IMR-90 (cell line): ENCODE measurements at regions not wholly inside any gene's neighbourhood (a gene's known extent, or its start where the extent isn't known, plus 50 kb on each side); places are given as distances from the start of the nearest gene placed in this dataset.

Experiments used
- ATAC-seq: fragments of 200-7000 bp; cut with Tn5 transposase; 2 replicates; pipeline ENCODE4 v1.9.1; 2020; ENCODE audit warnings: low read depth, mild to moderate bottlenecking, moderate library complexity
- BruUV-seq: library from RNA; stranded (reverse); fragments of 400-500 nt; replicated peaks from 2 replicates; lab custom pipeline; 2021; lab: Mats Ljungman, UMichigan
- CTCF ChIA-PET: fragments of 300-600 bp; formaldehyde crosslinking; extraction: SDS; loops from one replicate; lab custom pipeline; 2021; ENCODE audit warnings: antibody characterized with exemption; lab: Yijun Ruan, JAX
- POLR2A ChIA-PET: fragments of 300-600 bp; sonication (Branson Sonifier 250); formaldehyde crosslinking; loops from one replicate; lab custom pipeline; 2022; ENCODE audit warnings: antibody characterized with exemption; ENCODE audit not compliant: unreplicated experiment; lab: Charles Lee
- DNase-seq: peaks from one replicate; pipeline ENCODE4 v3.0.0; 2013
- H2AFZ ChIP-seq: replicated peaks from 2 replicates; pipeline ENCODE3; 2013; ENCODE audit warnings: low read length, mild to moderate bottlenecking; ENCODE audit not compliant: poor library complexity
- H2AK5ac ChIP-seq: 2 replicates; pipeline ENCODE4 v1.6.1; 2013; ENCODE audit warnings: low read depth, low read length, inconsistent platforms
- H2AK9ac ChIP-seq: replicated peaks from 2 replicates; pipeline ENCODE3; 2013; ENCODE audit warnings: mild to moderate bottlenecking, low read depth, low read length, moderate library complexity; ENCODE audit not compliant: poor library complexity
- H2BK120ac ChIP-seq: 2 replicates; pipeline ENCODE4 v1.6.1; 2013; ENCODE audit warnings: low read depth, low read length, inconsistent platforms
- H2BK15ac ChIP-seq: 3 replicates; pipeline ENCODE4 v1.6.1; 2013; ENCODE audit warnings: low read depth, low read length, inconsistent platforms
- H2BK20ac ChIP-seq: 2 replicates; pipeline ENCODE4 v1.6.1; 2013; ENCODE audit warnings: low read depth, mild to moderate bottlenecking, inconsistent platforms, low read length, moderate library complexity
- H2BK5ac ChIP-seq: 2 replicates; pipeline ENCODE4 v1.6.1; 2013; ENCODE audit warnings: mild to moderate bottlenecking, low read depth, low read length, inconsistent platforms; ENCODE audit not compliant: poor library complexity, severe bottlenecking
- H3K14ac ChIP-seq: replicated peaks from 2 replicates; pipeline ENCODE4 v1.6.1; 2013; ENCODE audit warnings: low read depth, low read length, inconsistent platforms
- H3K18ac ChIP-seq: 2 replicates; pipeline ENCODE4 v1.6.1; 2013; ENCODE audit warnings: low read depth, low read length, control low read depth
- H3K23ac ChIP-seq: 2 replicates; pipeline ENCODE4 v1.6.1; 2013; ENCODE audit warnings: low read depth, low read length, inconsistent platforms
- H3K27ac ChIP-seq: 2 replicates; pipeline ENCODE4 v1.5.1; 2013; ENCODE audit warnings: mild to moderate bottlenecking, control low read depth, low read length; ENCODE audit not compliant: insufficient read depth
- H3K27me3 ChIP-seq: 2 replicates; pipeline ENCODE4 v1.6.1; 2013; ENCODE audit warnings: low read length; ENCODE audit not compliant: control insufficient read depth, insufficient read depth
- H3K36me3 ChIP-seq: 2 replicates; pipeline ENCODE4 v1.6.1; 2013; ENCODE audit warnings: low read length, mixed read lengths; ENCODE audit not compliant: control insufficient read depth, insufficient read depth
- H3K4ac ChIP-seq: 2 replicates; pipeline ENCODE4 v1.6.1; 2013; ENCODE audit warnings: low read depth, low read length, inconsistent platforms
- H3K4me1 ChIP-seq: 2 replicates; pipeline ENCODE4 v1.6.1; 2013; ENCODE audit warnings: low read length, mixed read lengths; ENCODE audit not compliant: control insufficient read depth, insufficient read depth
- H3K4me2 ChIP-seq: 2 replicates; pipeline ENCODE4 v1.6.1; 2013; ENCODE audit warnings: low read depth, mild to moderate bottlenecking, control low read depth, low read length, moderate library complexity
- H3K4me3 ChIP-seq: 2 replicates; pipeline ENCODE4 v1.5.1; 2013; ENCODE audit warnings: low read depth, mild to moderate bottlenecking, control low read depth, low read length, moderate library complexity; ENCODE audit not compliant: insufficient read depth
- H3K56ac ChIP-seq: 2 replicates; pipeline ENCODE4 v1.6.1; 2013; ENCODE audit warnings: low read length, inconsistent platforms; ENCODE audit not compliant: insufficient read depth; ENCODE audit errors: extremely low read depth
- H3K79me1 ChIP-seq, 2 experiments: 2 replicates each; pipeline ENCODE4 v1.6.1; 2013; ENCODE audit warnings: low read length in 2 of 2, inconsistent platforms in 1 of 2, low read depth in 1 of 2
- H3K9ac ChIP-seq: 2 replicates; pipeline ENCODE4 v1.6.1; 2013; ENCODE audit warnings: low read depth, low read length, control low read depth
- H3K9me1 ChIP-seq: 2 replicates; pipeline ENCODE4 v1.6.1; 2013; ENCODE audit warnings: low read length, inconsistent platforms; ENCODE audit not compliant: insufficient read depth
- H3K9me3 ChIP-seq: 2 replicates; pipeline ENCODE4 v1.6.1; 2013; ENCODE audit warnings: low read length; ENCODE audit not compliant: control insufficient read depth, insufficient read depth
- H4K20me1 ChIP-seq: 2 replicates; pipeline ENCODE4 v1.6.1; 2013; ENCODE audit warnings: low read length, inconsistent platforms; ENCODE audit not compliant: insufficient read depth
- H4K5ac ChIP-seq: 2 replicates; pipeline ENCODE4 v1.6.1; 2013; ENCODE audit warnings: mild to moderate bottlenecking, low read depth, low read length, control low read depth
- H4K8ac ChIP-seq, 2 experiments: 2 replicates each; pipeline ENCODE4 v1.6.1; 2013; ENCODE audit warnings: low read depth in 2 of 2, low read length in 2 of 2, control low read depth in 1 of 2, inconsistent platforms in 1 of 2
- H4K91ac ChIP-seq: 2 replicates; pipeline ENCODE4 v1.6.1; 2013; ENCODE audit warnings: low read depth, low read length, inconsistent platforms; ENCODE audit not compliant: insufficient read depth
- FOS ChIP-seq: fragments of 150-350 bp; IDR thresholded peaks from 2 replicates; pipeline ENCODE4 v1.6.1; 2016; ENCODE audit warnings: low read depth, low read length
- MAFK ChIP-seq: IDR thresholded peaks from 2 replicates; pipeline ENCODE4 v1.6.1; 2012; ENCODE audit warnings: low read depth, low read length, improper control_type of control experiment
- MXI1 ChIP-seq: IDR thresholded peaks from 2 replicates; pipeline ENCODE4 v1.6.1; 2012; ENCODE audit warnings: low read depth, mild to moderate bottlenecking, low read length, moderate library complexity, borderline replicate concordance
- POLR2A ChIP-seq: IDR thresholded peaks from 2 replicates; pipeline ENCODE4 v1.6.1; 2012; ENCODE audit warnings: mild to moderate bottlenecking, low read depth, low read length
- RAD21 ChIP-seq: IDR thresholded peaks from 2 replicates; pipeline ENCODE4 v1.6.1; 2012; ENCODE audit warnings: low read length, improper control_type of control experiment
- RCOR1 ChIP-seq: IDR thresholded peaks from 2 replicates; pipeline ENCODE4 v1.6.1; 2012; ENCODE audit warnings: mild to moderate bottlenecking, low read length, improper control_type of control experiment; ENCODE audit not compliant: insufficient replicate concordance
- RFX5 ChIP-seq: IDR thresholded peaks from 2 replicates; pipeline ENCODE4 v1.8.0; 2012; ENCODE audit warnings: low read depth, mild to moderate bottlenecking, low read length, moderate library complexity
- WGBS, 2 experiments: methylation state at CpG; one replicate each; pipeline versions ENCODE4 v1.1.5 to v1.1.7; 2013; ENCODE audit warnings: missing lambda C conversion rate in 2 of 2; ENCODE audit not compliant: insufficient read length in 1 of 2; ENCODE audit errors: extremely low coverage in 2 of 2; 5-methylcytosine and 5-hydroxymethylcytosine counted together
- dilution Hi-C: fragments of 300-500 bp; cut with HindIII; formaldehyde crosslinking; loops from one replicate; pipeline ENCODE4 v1.14.3; 2018; ENCODE audit warnings: low sequenced_read_pairs; ENCODE audit not compliant: unreplicated experiment
- in situ Hi-C: fragments of 300-500 bp; cut with MboI; formaldehyde crosslinking; loops from 3 replicates; pipeline ENCODE4 v1.14.3; 2019; ENCODE audit warnings: low sequenced_read_pairs, inconsistent platforms, mixed read lengths
- intact Hi-C: fragments of 100-400 bp; cut with micrococcal nuclease; formaldehyde crosslinking; loops from 2 replicates; pipeline ENCODE4 v1.10.0; 2022
- TF ChIP-seq, protein P1 (sequence below): conservative IDR thresholded peaks from 2 replicates; pipeline ENCODE4 v1.5.1; 2012; ENCODE audit warnings: mild to moderate bottlenecking, low read depth, low read length, improper control_type of control experiment
- TF ChIP-seq, protein P2 (sequence below): fragments of 150-350 bp; IDR thresholded peaks from 2 replicates; pipeline ENCODE4 v1.6.1; 2016; ENCODE audit warnings: low read depth, mild to moderate bottlenecking, low read length, moderate library complexity, borderline replicate concordance
- TF ChIP-seq, protein P3 (sequence below): fragments of 150-350 bp; IDR thresholded peaks from 2 replicates; pipeline ENCODE4 v1.6.1; 2017; ENCODE audit warnings: mild to moderate bottlenecking, antibody characterized with exemption, low read length, low read depth

DNA sequence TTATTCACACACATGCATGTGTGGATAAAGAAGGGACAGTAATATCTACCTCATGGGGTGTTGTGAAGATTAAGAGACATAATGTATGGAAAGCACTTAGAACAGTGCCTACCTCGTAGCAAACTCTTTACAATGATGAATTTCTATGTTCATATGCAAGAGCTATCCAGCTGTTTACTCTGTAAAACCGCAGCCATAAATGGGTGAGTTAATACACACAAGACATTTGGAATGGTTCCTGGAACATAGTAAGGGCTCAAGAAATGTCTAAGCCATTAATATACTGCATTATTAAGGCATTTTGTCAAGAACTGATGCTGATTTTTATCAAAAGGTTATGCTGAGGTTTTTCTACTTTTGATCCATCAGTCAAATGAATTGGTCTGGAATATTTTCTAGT, 1076.2 kb downstream of the TSN start:
- H3K9me3 ChIP-seq, result peaks cover 4% of the 10 kb centered on the region
- H3K4me1 ChIP-seq, result no peaks in the 10 kb centered on the region
- intact Hi-C loops, result no loop called here
- no peaks in the 10 kb centered on the region for H3K36me3 ChIP-seq
- TF ChIP-seq POLR2A (no peak), MXI1 (no peak), RAD21 (no peak), MAFK (no peak), FOS (no peak), RFX5 (no peak), RCOR1 (no peak)
- TF ChIP-seq, protein P1, sequence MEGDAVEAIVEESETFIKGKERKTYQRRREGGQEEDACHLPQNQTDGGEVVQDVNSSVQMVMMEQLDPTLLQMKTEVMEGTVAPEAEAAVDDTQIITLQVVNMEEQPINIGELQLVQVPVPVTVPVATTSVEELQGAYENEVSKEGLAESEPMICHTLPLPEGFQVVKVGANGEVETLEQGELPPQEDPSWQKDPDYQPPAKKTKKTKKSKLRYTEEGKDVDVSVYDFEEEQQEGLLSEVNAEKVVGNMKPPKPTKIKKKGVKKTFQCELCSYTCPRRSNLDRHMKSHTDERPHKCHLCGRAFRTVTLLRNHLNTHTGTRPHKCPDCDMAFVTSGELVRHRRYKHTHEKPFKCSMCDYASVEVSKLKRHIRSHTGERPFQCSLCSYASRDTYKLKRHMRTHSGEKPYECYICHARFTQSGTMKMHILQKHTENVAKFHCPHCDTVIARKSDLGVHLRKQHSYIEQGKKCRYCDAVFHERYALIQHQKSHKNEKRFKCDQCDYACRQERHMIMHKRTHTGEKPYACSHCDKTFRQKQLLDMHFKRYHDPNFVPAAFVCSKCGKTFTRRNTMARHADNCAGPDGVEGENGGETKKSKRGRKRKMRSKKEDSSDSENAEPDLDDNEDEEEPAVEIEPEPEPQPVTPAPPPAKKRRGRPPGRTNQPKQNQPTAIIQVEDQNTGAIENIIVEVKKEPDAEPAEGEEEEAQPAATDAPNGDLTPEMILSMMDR, result no peak
- TF ChIP-seq, protein P2, sequence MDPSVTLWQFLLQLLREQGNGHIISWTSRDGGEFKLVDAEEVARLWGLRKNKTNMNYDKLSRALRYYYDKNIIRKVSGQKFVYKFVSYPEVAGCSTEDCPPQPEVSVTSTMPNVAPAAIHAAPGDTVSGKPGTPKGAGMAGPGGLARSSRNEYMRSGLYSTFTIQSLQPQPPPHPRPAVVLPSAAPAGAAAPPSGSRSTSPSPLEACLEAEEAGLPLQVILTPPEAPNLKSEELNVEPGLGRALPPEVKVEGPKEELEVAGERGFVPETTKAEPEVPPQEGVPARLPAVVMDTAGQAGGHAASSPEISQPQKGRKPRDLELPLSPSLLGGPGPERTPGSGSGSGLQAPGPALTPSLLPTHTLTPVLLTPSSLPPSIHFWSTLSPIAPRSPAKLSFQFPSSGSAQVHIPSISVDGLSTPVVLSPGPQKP, result no peak
- TF ChIP-seq, protein P3, sequence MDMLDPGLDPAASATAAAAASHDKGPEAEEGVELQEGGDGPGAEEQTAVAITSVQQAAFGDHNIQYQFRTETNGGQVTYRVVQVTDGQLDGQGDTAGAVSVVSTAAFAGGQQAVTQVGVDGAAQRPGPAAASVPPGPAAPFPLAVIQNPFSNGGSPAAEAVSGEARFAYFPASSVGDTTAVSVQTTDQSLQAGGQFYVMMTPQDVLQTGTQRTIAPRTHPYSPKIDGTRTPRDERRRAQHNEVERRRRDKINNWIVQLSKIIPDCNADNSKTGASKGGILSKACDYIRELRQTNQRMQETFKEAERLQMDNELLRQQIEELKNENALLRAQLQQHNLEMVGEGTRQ, result no peak
- in situ Hi-C loops, result no loop called here
- no CpG with 5 or more reads among the region's 2 CpGs for WGBS, 2 experiments
- no peak overlapping the region for H3K27ac ChIP-seq
- no peak overlapping the region for H3K18ac ChIP-seq
- ChIA-PET CTCF (no interaction called here), POLR2A (no interaction called here)
- no peak overlapping the region for H3K4ac ChIP-seq
- H2BK15ac ChIP-seq, result no peak overlapping the region
- no peaks in the 10 kb centered on the region for H3K27me3 ChIP-seq
- no TSS peak for BruUV-seq
- no peak overlapping the region for H4K8ac ChIP-seq
- no peak overlapping the region for H2BK120ac ChIP-seq
- H4K20me1 ChIP-seq, result no peaks in the 10 kb centered on the region
- H3K4me3 ChIP-seq, result no peak overlapping the region
- H3K79me1 ChIP-seq, result no peaks in the 10 kb centered on the region
- no peak overlapping the region for H3K4me2 ChIP-seq
- no peak overlapping the region for H3K23ac ChIP-seq
- H3K9me1 ChIP-seq, result no peaks in the 10 kb centered on the region
- no peak overlapping the region for H2AFZ ChIP-seq
- no peak overlapping the region for H3K14ac ChIP-seq
- no peak overlapping the region for H2AK5ac ChIP-seq
- no peak overlapping the region for H3K9ac ChIP-seq
- no peak overlapping the region for H2BK5ac ChIP-seq
- DNase-seq (no peak), ATAC-seq (no peak)
- dilution Hi-C loops, result no loop called here
- no peak overlapping the region for H2AK9ac ChIP-seq
- no peak overlapping the region for H3K56ac ChIP-seq
- no peak overlapping the region for H4K91ac ChIP-seq
- no peak overlapping the region for H4K5ac ChIP-seq
- no peak overlapping the region for H2BK20ac ChIP-seq
